Hepatocyte (in vitro differentiated cells): ENCODE measurements at regions not wholly inside any gene's neighbourhood (a gene's known extent, or its start where the extent isn't known, plus 50 kb on each side); places are given as distances from the start of the nearest gene placed in this dataset.
A peak's percentile ranks its signal among the peaks of the same experiment; 100 is the strongest.

Experiments
- DNase-seq: peaks from one replicate; pipeline ENCODE4 v3.0.0-alpha.2; 2016; ENCODE audit warnings: low spot score
- H2AFZ ChIP-seq: fragments of 200-600 bp; sonication (generic); 2 replicates; pipeline ENCODE4 v1.6.0; 2016; ENCODE audit warnings: antibody characterized with exemption, mild to moderate bottlenecking
- H3K27ac ChIP-seq: fragments of 200-600 bp; sonication (generic); 2 replicates; pipeline ENCODE4 v1.5.1; 2016; ENCODE audit warnings: mild to moderate bottlenecking
- H3K27me3 ChIP-seq: fragments of 200-600 bp; sonication (generic); 2 replicates; pipeline ENCODE4 v1.6.1; 2016
- H3K36me3 ChIP-seq: fragments of 200-600 bp; sonication (generic); replicated peaks from 2 replicates; pipeline ENCODE4 v1.5.1; 2016; ENCODE audit warnings: low read depth; ENCODE audit not compliant: insufficient read depth
- H3K4me1 ChIP-seq: fragments of 200-600 bp; sonication (generic); 2 replicates; pipeline ENCODE4 v1.5.1; 2016; ENCODE audit warnings: mild to moderate bottlenecking, moderate library complexity; ENCODE audit not compliant: insufficient read depth
- H3K4me2 ChIP-seq: fragments of 200-600 bp; sonication (generic); 2 replicates; pipeline ENCODE4 v1.6.0; 2016
- H3K4me3 ChIP-seq: fragments of 200-600 bp; sonication (generic); 2 replicates; pipeline ENCODE4 v1.5.1; 2016; ENCODE audit warnings: mild to moderate bottlenecking
- H3K79me2 ChIP-seq: fragments of 200-600 bp; sonication (generic); 2 replicates; pipeline ENCODE4 v1.6.0; 2017; ENCODE audit warnings: mild to moderate bottlenecking
- H3K9me2 ChIP-seq: fragments of 200-600 bp; sonication (generic); replicated peaks from 2 replicates; pipeline ENCODE4 v1.6.0; 2017; ENCODE audit warnings: mild to moderate bottlenecking; ENCODE audit not compliant: insufficient read depth
- H3K9me3 ChIP-seq: fragments of 200-600 bp; sonication (generic); 2 replicates; pipeline ENCODE4 v1.5.1; 2016; ENCODE audit warnings: low read depth, mild to moderate bottlenecking
- H4K20me1 ChIP-seq: fragments of 200-600 bp; sonication (generic); 2 replicates; pipeline ENCODE4 v1.6.0; 2016; ENCODE audit warnings: mild to moderate bottlenecking; ENCODE audit not compliant: insufficient read depth, poor library complexity, severe bottlenecking
- CTCF ChIP-seq: fragments of 200-600 bp; sonication (generic); IDR thresholded peaks from 2 replicates; pipeline ENCODE4 v1.5.1; 2016; ENCODE audit warnings: antibody characterized with exemption, mild to moderate bottlenecking; ENCODE audit not compliant: poor library complexity
- EZH2 ChIP-seq: fragments of 200-600 bp; sonication (generic); IDR thresholded peaks from 2 replicates; pipeline ENCODE4 v1.6.1; 2016; ENCODE audit warnings: antibody characterized with exemption, mild to moderate bottlenecking, borderline replicate concordance
- EZH2phosphoT487 ChIP-seq: fragments of 200-600 bp; sonication (generic); IDR thresholded peaks from one replicate; pipeline ENCODE4 v1.6.1; 2018; ENCODE audit warnings: antibody characterized with exemption, mild to moderate bottlenecking, low read depth, moderate library complexity; ENCODE audit not compliant: unreplicated experiment, severe bottlenecking
- WGBS: methylation state at CpG from one replicate; pipeline ENCODE4 v1.1.6; 2016; ENCODE audit warnings: low lambda C conversion rate; ENCODE audit errors: missing lambda C conversion rate; 5-methylcytosine and 5-hydroxymethylcytosine counted together

DNA sequence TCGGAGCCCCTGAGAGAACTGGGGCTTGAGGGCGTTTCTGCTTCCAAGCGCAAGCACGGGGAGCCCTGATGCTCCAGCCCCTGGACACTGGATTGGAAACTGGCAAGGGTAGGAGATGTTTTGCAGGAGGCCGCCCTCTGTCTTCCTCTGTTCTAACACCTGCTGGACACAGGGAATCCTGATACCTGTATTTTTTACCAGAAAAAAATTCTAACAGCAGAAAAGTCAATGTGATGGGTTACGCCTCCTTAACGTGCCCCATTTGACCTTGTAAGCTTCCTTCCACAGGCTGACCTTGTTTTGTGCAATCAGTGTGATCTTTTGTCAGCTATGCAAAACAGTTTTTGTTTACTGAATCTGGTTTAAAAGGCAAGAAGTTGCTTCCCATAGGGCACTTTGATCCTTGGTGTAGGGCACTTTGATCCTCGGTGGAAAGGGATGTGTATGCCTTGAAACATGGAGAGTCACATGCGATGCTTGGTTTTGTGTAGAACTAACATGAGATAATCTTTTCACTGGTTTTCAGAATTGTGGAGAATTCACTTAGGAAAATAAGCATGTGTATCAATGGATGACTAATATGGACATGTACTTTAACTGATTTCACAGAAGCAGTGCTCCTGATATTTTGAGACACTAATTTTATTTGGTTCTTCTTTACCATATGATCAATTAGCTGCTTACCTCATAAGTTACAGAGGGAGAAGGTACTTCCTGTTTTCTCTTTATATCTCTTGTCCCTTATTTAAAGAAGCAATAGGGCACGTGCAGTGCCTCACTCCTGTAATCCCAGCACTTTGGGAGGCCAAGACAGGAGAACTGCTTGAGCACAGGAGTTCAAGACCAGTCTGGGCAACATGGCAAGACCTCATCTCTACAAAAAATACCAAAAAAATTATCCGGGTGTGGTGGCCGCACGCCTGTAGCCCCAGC, 59.9 kb upstream of the MAP3K4 start:
- Histone ChIP-seq H3K27me3 (peaks cover 2% of the 10 kb centered on the region), H3K9me3 (no peaks in the 10 kb centered on the region), H3K9me2 (no peaks in the 10 kb centered on the region), H4K20me1 (no peaks in the 10 kb centered on the region), H2AFZ (peak overlapping the region; percentile 67), H3K36me3 (no peaks in the 10 kb centered on the region), H3K4me1 (no peaks in the 10 kb centered on the region), H3K4me2 (peak overlapping the region; percentile 92), H3K27ac (no peak overlapping the region), H3K79me2 (no peaks in the 10 kb centered on the region), H3K4me3 (peak overlapping the region; percentile 36)
- TF ChIP-seq EZH2 = no peak
- no peak for TF ChIP-seq CTCF
- no peak for TF ChIP-seq EZH2phosphoT487
- DNase-seq = peak; percentile 19
- 49% methylated on average over 13 of the region's 13 CpGs for WGBS

DNA sequence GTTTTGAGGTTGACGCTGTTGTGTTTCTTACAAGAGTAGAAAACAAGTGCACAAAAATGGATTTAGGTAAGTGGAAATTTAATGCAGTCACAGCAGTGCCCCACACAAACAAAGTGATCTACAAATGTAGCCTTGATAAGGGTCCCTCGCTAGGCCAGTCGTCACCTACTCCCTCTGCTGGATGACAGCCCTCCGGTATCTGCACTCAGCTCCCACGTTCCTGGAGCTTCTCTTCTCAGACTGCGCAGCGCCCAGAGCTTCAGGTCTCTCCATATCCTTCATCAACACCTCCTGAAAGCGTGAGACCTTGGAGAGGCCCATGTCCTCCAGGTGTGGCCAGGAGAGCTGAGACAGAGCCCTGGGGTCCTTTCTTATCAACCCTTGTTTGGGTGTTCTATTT, 58.3 kb upstream of the MAP3K4 start:
- TF ChIP-seq EZH2phosphoT487 (no peak), EZH2 (no peak), CTCF (peak; percentile 10)
- DNase-seq = peak; percentile 29
- H3K27me3 ChIP-seq = peaks cover 2% of the 10 kb centered on the region
- no peaks in the 10 kb centered on the region for H3K36me3 ChIP-seq
- H3K4me2 ChIP-seq = no peak overlapping the region
- no peaks in the 10 kb centered on the region for H3K9me2 ChIP-seq
- no peaks in the 10 kb centered on the region for H3K4me1 ChIP-seq
- no peaks in the 10 kb centered on the region for H3K79me2 ChIP-seq
- no peak overlapping the region for H2AFZ ChIP-seq
- no peak overlapping the region for H3K27ac ChIP-seq
- H3K9me3 ChIP-seq = no peaks in the 10 kb centered on the region
- 36% methylated on average over 8 of the region's 8 CpGs for WGBS
- H4K20me1 ChIP-seq = no peaks in the 10 kb centered on the region
- H3K4me3 ChIP-seq = no peak overlapping the region

- no peak overlapping the region for H3K4me2 ChIP-seq
Measured at GRCh38 chr6:160934157-160934556, 57.4 kb upstream of the MAP3K4 start.

More at GRCh38 chr6:160934157-160934556, 57.4 kb upstream of the MAP3K4 start:
- Histone ChIP-seq H3K79me2 (no peaks in the 10 kb centered on the region), H4K20me1 (no peaks in the 10 kb centered on the region), H3K4me1 (no peaks in the 10 kb centered on the region), H3K27ac (no peak overlapping the region), H3K9me2 (no peaks in the 10 kb centered on the region), H3K4me3 (no peak overlapping the region), H3K36me3 (no peaks in the 10 kb centered on the region), H3K27me3 (peaks cover 2% of the 10 kb centered on the region), H2AFZ (no peak overlapping the region), H3K9me3 (no peaks in the 10 kb centered on the region)
- no peak for TF ChIP-seq EZH2phosphoT487
- no peak for TF ChIP-seq CTCF
- no peak for TF ChIP-seq EZH2
- 94% methylated on average over 3 of the region's 3 CpGs for WGBS
- DNase-seq = no peak
